Endothelial cell of umbilical vein (primary cell): ENCODE measurements at regions not wholly inside any gene's neighbourhood (a gene's known extent, or its start where the extent isn't known, plus 50 kb on each side); places are given as distances from the start of the nearest gene placed in this dataset.

Experiments
- BruUV-seq: library from RNA; stranded (reverse); fragments of 400-500 nt; replicated peaks from 2 replicates; lab custom pipeline; 2021; lab: Mats Ljungman, UMichigan
- CTCF ChIA-PET: fragments of 300-600, 350-600 bp; sonication (Branson Sonifier 250); formaldehyde crosslinking; loops from one replicate; lab custom pipeline; 2021; ENCODE audit warnings: antibody characterized with exemption, inconsistent platforms; lab: Charles Lee
- POLR2A ChIA-PET: fragments of 300-600, 350-600 bp; sonication (Branson Sonifier 250); formaldehyde crosslinking; loops from one replicate; lab custom pipeline; 2021; ENCODE audit warnings: antibody characterized with exemption, inconsistent platforms; lab: Charles Lee
- DNase-seq: peaks from one replicate; pipeline ENCODE4 v3.0.0-alpha.2; 2011; ENCODE audit warnings: low read depth, low spot score
- FAIRE-seq: peaks from 2 replicates; lab custom pipeline; 2011; peaks lifted over from hg19 to GRCh38; lab: Jason Lieb, UNC
- H2AFZ ChIP-seq: 2 replicates; pipeline ENCODE4 v1.6.0; 2012; ENCODE audit warnings: low read depth, low read length, control low read depth, inconsistent platforms
- H3K27ac ChIP-seq: 2 replicates; pipeline ENCODE4 v1.5.1; 2011; ENCODE audit warnings: low read depth, mild to moderate bottlenecking, control low read depth, low read length, moderate library complexity; ENCODE audit not compliant: insufficient read depth
- H3K27me3 ChIP-seq, 2 experiments: 2 replicates each; pipeline versions ENCODE4 v1.6.0 to v1.6.1; 2011; ENCODE audit warnings: low read length in 2 of 2, mixed read lengths in 1 of 2; ENCODE audit not compliant: control insufficient read depth in 2 of 2, insufficient read depth in 2 of 2
- H3K36me3 ChIP-seq, 2 experiments: 2 replicates in 1 of 2; 3 replicates in 1 of 2; pipeline ENCODE4 v1.5.1; 2011; ENCODE audit warnings: low read length in 2 of 2, mild to moderate bottlenecking in 1 of 2, moderate library complexity in 1 of 2; ENCODE audit not compliant: control insufficient read depth in 2 of 2, insufficient read depth in 2 of 2; ENCODE audit errors: extremely low read depth in 1 of 2
- H3K4me1 ChIP-seq: 3 replicates; pipeline ENCODE4 v1.5.1; 2011; ENCODE audit warnings: mild to moderate bottlenecking, low read length; ENCODE audit not compliant: control insufficient read depth, insufficient read depth; ENCODE audit errors: extremely low read depth
- H3K4me2 ChIP-seq: 2 replicates; pipeline ENCODE4 v1.6.1; 2011; ENCODE audit warnings: low read length, control low read depth, mixed read lengths; ENCODE audit not compliant: insufficient read depth
- H3K4me3 ChIP-seq, 3 experiments: fragments of 200-600 bp in 1 of 3; sonication (generic), shearing (Covaris generic) in 1 of 3; replicated peaks in 1 of 3; 2 replicates each; pipeline ENCODE4 v1.5.1; 2011 to 2016; ENCODE audit warnings: control low read depth in 3 of 3, low read length in 3 of 3, mild to moderate bottlenecking in 2 of 3, inconsistent platforms in 1 of 3, low read depth in 1 of 3, moderate library complexity in 1 of 3; ENCODE audit not compliant: insufficient read depth in 1 of 3
- H3K79me2 ChIP-seq: 2 replicates; pipeline ENCODE4 v1.6.0; 2012; ENCODE audit warnings: low read length, inconsistent platforms; ENCODE audit not compliant: control insufficient read depth, insufficient read depth
- H3K9ac ChIP-seq: replicated peaks from 2 replicates; pipeline ENCODE3; 2011; ENCODE audit warnings: low read length, control low read depth; ENCODE audit not compliant: insufficient read depth; ENCODE audit errors: extremely low read depth
- H3K9me1 ChIP-seq: replicated peaks from 3 replicates; pipeline ENCODE4 v1.6.0; 2011; ENCODE audit warnings: mild to moderate bottlenecking, low read length; ENCODE audit not compliant: control insufficient read depth, insufficient read depth; ENCODE audit errors: extremely low read depth
- H3K9me3 ChIP-seq: replicated peaks from 2 replicates; pipeline ENCODE4 v1.5.1; 2012; ENCODE audit warnings: low read length, inconsistent platforms; ENCODE audit not compliant: control insufficient read depth, insufficient read depth
- H4K20me1 ChIP-seq: replicated peaks from 2 replicates; pipeline ENCODE3; 2011; ENCODE audit warnings: mild to moderate bottlenecking, low read length; ENCODE audit not compliant: control insufficient read depth, insufficient read depth; ENCODE audit errors: extremely low read depth
- CTCF ChIP-seq, 2 donors: IDR thresholded peaks; 1 replicate in 1 of 2; 2 replicates in 1 of 2; pipeline ENCODE4 v1.5.1; 2011; ENCODE audit warnings: low read length in 2 of 2, mild to moderate bottlenecking in 2 of 2, moderate library complexity in 2 of 2, control low read depth in 1 of 2, inconsistent platforms in 1 of 2, low read depth in 1 of 2; ENCODE audit not compliant: insufficient read depth in 1 of 2; ENCODE audit errors: extremely low read depth in 1 of 2
- EZH2 ChIP-seq: IDR thresholded peaks from 2 replicates; pipeline ENCODE4 v1.6.1; 2012; ENCODE audit warnings: borderline replicate concordance, low read depth, mild to moderate bottlenecking, moderate library complexity, low read length, inconsistent platforms; ENCODE audit not compliant: severe bottlenecking
- FOS ChIP-seq: IDR thresholded peaks from 2 replicates; pipeline ENCODE4 v1.6.1; 2011; ENCODE audit warnings: mild to moderate bottlenecking, low read length, moderate library complexity, borderline replicate concordance; ENCODE audit not compliant: insufficient read depth
- GATA2 ChIP-seq: IDR thresholded peaks from 2 replicates; pipeline ENCODE4 v1.7.0; 2011; ENCODE audit warnings: low read depth, mild to moderate bottlenecking, moderate library complexity, mixed read lengths, low read length; ENCODE audit not compliant: insufficient read length, insufficient read depth
- JUN ChIP-seq: IDR thresholded peaks from 2 replicates; pipeline ENCODE4 v1.6.1; 2011; ENCODE audit warnings: borderline replicate concordance, low read depth; ENCODE audit not compliant: insufficient read length, insufficient read depth
- MYC ChIP-seq: IDR thresholded peaks from one replicate; pipeline ENCODE4 v1.6.1; 2011; ENCODE audit warnings: mild to moderate bottlenecking, low read depth, low read length
- POLR2A ChIP-seq: IDR thresholded peaks from 2 replicates; pipeline ENCODE4 v1.6.1; 2012; ENCODE audit warnings: low read depth, mild to moderate bottlenecking, control low read depth, low read length
- POLR2AphosphoS5 ChIP-seq: IDR thresholded peaks from 2 replicates; pipeline ENCODE4 v1.6.1; 2012; ENCODE audit warnings: low read depth, mild to moderate bottlenecking, control low read depth, low read length, moderate library complexity; ENCODE audit not compliant: insufficient read depth
- dilution Hi-C: fragments of 300-500 bp; cut with MboI; formaldehyde crosslinking; loops from one replicate; pipeline ENCODE4 v1.15.0; 2019; ENCODE audit warnings: low sequenced_read_pairs; ENCODE audit not compliant: extremely low pct_ligation_motif_present
- intact Hi-C: fragments of 100-400 bp; cut with micrococcal nuclease; formaldehyde crosslinking; loops from one replicate; pipeline ENCODE4 v1.10.0; 2022
- TF ChIP-seq, protein P1 (sequence below): IDR thresholded peaks from 2 replicates; pipeline ENCODE4 v1.6.1; 2011; ENCODE audit not compliant: insufficient read depth, insufficient read length

GRCh38 chr16:59535298-59535697 is 801.2 kb upstream of the GOT2 start:
- Histone ChIP-seq H2AFZ (no peak overlapping the region), H3K4me3 (no peak overlapping the region), H4K20me1 (no peaks in the 10 kb centered on the region), H3K27me3 (no peaks in the 10 kb centered on the region), H3K9me1 (no peaks in the 10 kb centered on the region), H3K4me2 (no peak overlapping the region), H3K9ac (no peak overlapping the region), H3K9me3 (no peaks in the 10 kb centered on the region), H3K36me3 (no peaks in the 10 kb centered on the region), H3K79me2 (no peaks in the 10 kb centered on the region), H3K27ac (no peak overlapping the region), H3K4me1 (no peaks in the 10 kb centered on the region)
- ChIA-PET POLR2A (no interaction called here), CTCF (interaction anchor here (0.8 kb wide), 1 partner anchor 10 kb away, joined by 3 read pairs; no protein-coding TSS in a partner anchor)
- TF ChIP-seq, protein P1, sequence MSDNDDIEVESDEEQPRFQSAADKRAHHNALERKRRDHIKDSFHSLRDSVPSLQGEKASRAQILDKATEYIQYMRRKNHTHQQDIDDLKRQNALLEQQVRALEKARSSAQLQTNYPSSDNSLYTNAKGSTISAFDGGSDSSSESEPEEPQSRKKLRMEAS: no peak
- TF ChIP-seq MYC (no peak), GATA2 (no peak), EZH2 (no peak), POLR2AphosphoS5 (no peak), CTCF (IDR thresholded peaks at IDR 0.05; ENCODE audit: extremely low read depth in 1 of 2, insufficient read depth in 1 of 2, low read depth in 1 of 2, low read length in 2 of 2) (no peak), POLR2A (no peak), FOS (no peak), JUN (no peak)
- no peak for FAIRE-seq
- no peak for DNase-seq
- no TSS peak for BruUV-seq
- dilution Hi-C loops: no loop called here
- intact Hi-C loops: no loop called here
